ENCODE measurements at regions not wholly inside any gene's neighbourhood (a gene's known extent, or its start where the extent isn't known, plus 50 kb on each side); places are given as distances from the start of the nearest gene placed in this dataset.

DNA sequence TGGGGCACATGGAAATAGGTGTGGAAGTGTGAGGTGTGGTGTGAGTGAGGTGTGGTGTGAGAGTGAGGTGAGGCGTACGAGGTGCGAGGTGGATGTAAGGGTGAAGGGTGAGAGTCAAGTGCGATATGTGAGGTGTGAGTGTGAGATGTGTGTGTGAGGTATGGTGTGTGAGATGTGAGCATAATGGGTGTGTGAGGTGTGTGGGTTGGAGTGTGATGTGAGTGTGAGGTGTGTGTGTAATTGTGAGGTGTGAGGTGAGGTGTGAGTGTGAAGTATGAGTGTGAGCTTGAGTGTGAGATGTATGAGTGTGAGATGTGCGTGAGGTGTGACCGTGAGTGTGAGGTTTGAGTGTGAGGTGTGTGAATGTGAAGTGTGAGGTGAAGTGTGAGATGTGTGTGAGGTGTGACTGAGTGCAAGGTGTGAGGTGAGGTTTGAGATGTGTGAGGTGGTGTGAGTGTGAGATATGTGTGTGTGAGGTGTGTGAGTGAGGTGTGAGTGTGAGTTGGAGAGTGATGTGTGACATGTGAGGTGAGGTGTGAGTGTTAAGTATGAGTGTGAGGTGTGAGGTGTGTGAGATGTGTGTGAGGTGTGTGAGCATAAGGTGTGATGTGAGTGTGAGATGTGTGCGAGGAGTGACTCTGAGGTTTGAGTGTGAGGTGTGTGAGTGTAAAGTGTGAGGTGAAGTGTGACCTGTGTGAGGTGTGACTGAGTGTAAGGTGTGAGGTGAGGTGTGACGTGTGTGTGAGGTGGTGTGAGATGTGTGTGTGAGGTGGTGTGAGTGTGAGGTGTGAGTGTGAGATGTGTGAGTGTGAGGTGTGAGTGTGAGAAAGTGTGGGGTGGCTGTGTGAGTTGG, 354.0 kb downstream of the FOXL1 start:
- no peak for TF ChIP-seq POLR2A (IDR thresholded peaks at IDR 0.05)
- TF ChIP-seq, protein P1, sequence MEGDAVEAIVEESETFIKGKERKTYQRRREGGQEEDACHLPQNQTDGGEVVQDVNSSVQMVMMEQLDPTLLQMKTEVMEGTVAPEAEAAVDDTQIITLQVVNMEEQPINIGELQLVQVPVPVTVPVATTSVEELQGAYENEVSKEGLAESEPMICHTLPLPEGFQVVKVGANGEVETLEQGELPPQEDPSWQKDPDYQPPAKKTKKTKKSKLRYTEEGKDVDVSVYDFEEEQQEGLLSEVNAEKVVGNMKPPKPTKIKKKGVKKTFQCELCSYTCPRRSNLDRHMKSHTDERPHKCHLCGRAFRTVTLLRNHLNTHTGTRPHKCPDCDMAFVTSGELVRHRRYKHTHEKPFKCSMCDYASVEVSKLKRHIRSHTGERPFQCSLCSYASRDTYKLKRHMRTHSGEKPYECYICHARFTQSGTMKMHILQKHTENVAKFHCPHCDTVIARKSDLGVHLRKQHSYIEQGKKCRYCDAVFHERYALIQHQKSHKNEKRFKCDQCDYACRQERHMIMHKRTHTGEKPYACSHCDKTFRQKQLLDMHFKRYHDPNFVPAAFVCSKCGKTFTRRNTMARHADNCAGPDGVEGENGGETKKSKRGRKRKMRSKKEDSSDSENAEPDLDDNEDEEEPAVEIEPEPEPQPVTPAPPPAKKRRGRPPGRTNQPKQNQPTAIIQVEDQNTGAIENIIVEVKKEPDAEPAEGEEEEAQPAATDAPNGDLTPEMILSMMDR (IDR thresholded peaks at IDR 0.05), result no peak

Measured in heart left ventricle (tissue), 13 donors.